Breast epithelium (tissue), 4 donors: ENCODE measurements at regions not wholly inside any gene's neighbourhood (a gene's known extent, or its start where the extent isn't known, plus 50 kb on each side); places are given as distances from the start of the nearest gene placed in this dataset.

Source experiments
- DNase-seq, 2 donors: peaks; one replicate each; pipeline ENCODE4 v3.0.0-alpha.2; 2019; ENCODE audit warnings: low spot score in 2 of 2
- H3K27ac ChIP-seq, 2 donors: fragments of 200-600 bp; sonication (generic) in 1 of 2; one replicate each; pipeline ENCODE4 v1.5.1; 2016 to 2019; ENCODE audit warnings: mild to moderate bottlenecking in 1 of 2
- H3K27me3 ChIP-seq, 2 donors: fragments of 200-600 bp; sonication (generic) in 1 of 2; one replicate each; pipeline versions ENCODE4 v1.5.1 to v1.6.0; 2017 to 2019; ENCODE audit warnings: control low read depth in 1 of 2, mild to moderate bottlenecking in 1 of 2
- H3K36me3 ChIP-seq: fragments of 200-600 bp; one replicate; pipeline ENCODE4 v1.5.1; 2019
- H3K4me1 ChIP-seq, 2 donors: fragments of 200-600 bp; sonication (generic); one replicate each; pipeline ENCODE4 v1.5.1; 2016 to 2019; ENCODE audit warnings: control low read depth in 1 of 2
- H3K4me3 ChIP-seq, 3 donors: fragments of 200-600 bp; sonication (generic); 1 replicate in 2 of 3; 2 replicates in 1 of 3; pipeline ENCODE4 v1.5.1; 2016 to 2019; ENCODE audit warnings: mild to moderate bottlenecking in 3 of 3, moderate library complexity in 2 of 3
- H3K9me3 ChIP-seq, 2 donors: fragments of 200-600 bp; sonication (generic) in 1 of 2; one replicate each; pipeline ENCODE4 v1.5.1; 2016 to 2019; ENCODE audit warnings: control low read depth in 1 of 2
- CTCF ChIP-seq, 3 donors: fragments of 450-650 bp; IDR thresholded peaks; one replicate each; pipeline ENCODE4 v1.5.1; 2016 to 2017; ENCODE audit warnings: antibody characterized with exemption in 3 of 3, mild to moderate bottlenecking in 3 of 3, moderate library complexity in 3 of 3
- POLR2A ChIP-seq: fragments of 450-650 bp; IDR thresholded peaks from one replicate; pipeline ENCODE4 v1.6.1; 2016; ENCODE audit warnings: antibody characterized with exemption, mild to moderate bottlenecking, moderate library complexity
- POLR2AphosphoS5 ChIP-seq, 3 donors: sonication (generic); formaldehyde crosslinking; IDR thresholded peaks; one replicate each; pipeline ENCODE4 v1.6.1; 2017; ENCODE audit warnings: antibody characterized with exemption in 3 of 3
- intact Hi-C: fragments of 100-400 bp; cut with DNase I; formaldehyde crosslinking; loops from one replicate; pipeline ENCODE4 v1.15.1; 2023; ENCODE audit warnings: low total_unique reads

GRCh38 chr7:126305671-126306070, 947.1 kb downstream of the GRM8 start:
- intact Hi-C loops, result no loop called here

GRCh38 chr7:126303926-126304325, 948.8 kb downstream of the GRM8 start:
- Histone ChIP-seq H3K4me1 (no peaks in the 10 kb centered on the region), H3K4me3 (no peak overlapping the region), H3K9me3 (no peaks in the 10 kb centered on the region), H3K36me3 (no peaks in the 10 kb centered on the region), H3K27ac (no peak overlapping the region), H3K27me3 (no peaks in the 10 kb centered on the region)
- intact Hi-C loops, result no loop called here
- TF ChIP-seq POLR2A (no peak), CTCF (IDR thresholded peaks at IDR 0.05) (no peak), POLR2AphosphoS5 (IDR thresholded peaks at IDR 0.05) (no peak)
- no peak for DNase-seq

More at GRCh38 chr7:126305671-126306070, 947.1 kb downstream of the GRM8 start:
- no peaks in the 10 kb centered on the region for H3K4me1 ChIP-seq
- no peak overlapping the region for H3K4me3 ChIP-seq
- H3K27me3 ChIP-seq, result no peaks in the 10 kb centered on the region
- no peaks in the 10 kb centered on the region for H3K36me3 ChIP-seq
- TF ChIP-seq CTCF (IDR thresholded peaks at IDR 0.05) (no peak), POLR2A (no peak), POLR2AphosphoS5 (IDR thresholded peaks at IDR 0.05) (no peak)
- no peaks in the 10 kb centered on the region for H3K9me3 ChIP-seq
- DNase-seq, result no peak
- no peak overlapping the region for H3K27ac ChIP-seq

- DNase-seq, result no peak
- no peaks in the 10 kb centered on the region for H3K4me1 ChIP-seq
- no peak overlapping the region for H3K27ac ChIP-seq
- no peaks in the 10 kb centered on the region for H3K27me3 ChIP-seq
- TF ChIP-seq POLR2A (no peak), POLR2AphosphoS5 (IDR thresholded peaks at IDR 0.05) (no peak), CTCF (IDR thresholded peaks at IDR 0.05) (no peak)
- H3K4me3 ChIP-seq, result no peak overlapping the region
- intact Hi-C loops, result no loop called here
- peaks cover 0 to 5% of the 10 kb centered on the region in 2 donors for H3K9me3 ChIP-seq
- no peaks in the 10 kb centered on the region for H3K36me3 ChIP-seq
These were observed 950.1 kb downstream of the GRM8 start for GRCh38 chr7:126302639-126303038.

GRCh38 chr7:126286317-126286716, 966.4 kb downstream of the GRM8 start:
- H3K27ac ChIP-seq, result no peak overlapping the region
- no peaks in the 10 kb centered on the region for H3K36me3 ChIP-seq
- TF ChIP-seq POLR2AphosphoS5 (IDR thresholded peaks at IDR 0.05), result no peak
- TF ChIP-seq CTCF (IDR thresholded peaks at IDR 0.05), result no peak
- no peak for TF ChIP-seq POLR2A
- no peaks in the 10 kb centered on the region for H3K9me3 ChIP-seq
- no peaks in the 10 kb centered on the region for H3K27me3 ChIP-seq
- DNase-seq, result no peak
- H3K4me3 ChIP-seq, result no peak overlapping the region
- intact Hi-C loops, result no loop called here
- no peaks in the 10 kb centered on the region for H3K4me1 ChIP-seq

GRCh38 chr7:126236261-126236660, 1016.5 kb downstream of the GRM8 start:
- H3K36me3 ChIP-seq, result no peaks in the 10 kb centered on the region
- no peak overlapping the region for H3K27ac ChIP-seq
- TF ChIP-seq POLR2A (no peak), CTCF (IDR thresholded peaks at IDR 0.05) (no peak), POLR2AphosphoS5 (IDR thresholded peaks at IDR 0.05) (no peak)
- no peaks in the 10 kb centered on the region for H3K4me1 ChIP-seq
- intact Hi-C loops, result no loop called here
- no peak overlapping the region for H3K4me3 ChIP-seq
- DNase-seq, result no peak
- H3K27me3 ChIP-seq, result no peaks in the 10 kb centered on the region
- no peaks in the 10 kb centered on the region for H3K9me3 ChIP-seq
